NOMO-1 (cell line): ENCODE measurements at regions not wholly inside any gene's neighbourhood (a gene's known extent, or its start where the extent isn't known, plus 50 kb on each side); places are given as distances from the start of the nearest gene placed in this dataset.
"Not testable (repeated sequence)": the region's sequence is repeated elsewhere in the genome, so short reads cannot be mapped to it uniquely, and the experiment has no call there.

Experiments
- DNase-seq, 2 experiments: peaks; one replicate each; lab custom pipeline; 2025; ENCODE audit not compliant: unreplicated experiment in 2 of 2; lab: John Stamatoyannopoulos, UW

DNA sequence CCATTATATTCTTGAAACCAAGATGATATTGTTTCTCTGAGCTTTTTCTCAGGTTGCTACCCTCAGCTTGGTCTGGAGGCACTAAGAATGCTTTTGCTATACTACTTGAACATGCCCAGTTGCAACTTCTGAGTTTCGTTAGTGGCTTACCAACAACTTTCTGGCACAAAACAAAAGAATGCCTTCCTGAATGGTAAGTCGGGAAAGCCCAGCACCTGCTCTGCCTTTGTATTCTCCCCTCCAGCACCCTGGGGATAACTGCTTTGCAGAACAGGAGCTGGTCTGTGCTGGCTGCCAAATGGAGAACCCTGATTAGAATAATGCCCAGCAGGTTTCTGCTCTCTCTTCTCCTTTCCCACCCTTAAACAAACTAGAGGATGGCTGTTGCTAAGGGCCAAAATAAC, 149.3 kb downstream of the TGFB2 start:
- no peak for DNase-seq

- no peak for DNase-seq
Measured at GRCh38 chr1:218495931-218496330, 150.8 kb downstream of the TGFB2 start.

GRCh38 chr1:218496561-218496960, 151.4 kb downstream of the TGFB2 start:
- no peak for DNase-seq

GRCh38 chr1:218498056-218498938, 153.2 kb downstream of the TGFB2 start:
- no peak for DNase-seq

DNA sequence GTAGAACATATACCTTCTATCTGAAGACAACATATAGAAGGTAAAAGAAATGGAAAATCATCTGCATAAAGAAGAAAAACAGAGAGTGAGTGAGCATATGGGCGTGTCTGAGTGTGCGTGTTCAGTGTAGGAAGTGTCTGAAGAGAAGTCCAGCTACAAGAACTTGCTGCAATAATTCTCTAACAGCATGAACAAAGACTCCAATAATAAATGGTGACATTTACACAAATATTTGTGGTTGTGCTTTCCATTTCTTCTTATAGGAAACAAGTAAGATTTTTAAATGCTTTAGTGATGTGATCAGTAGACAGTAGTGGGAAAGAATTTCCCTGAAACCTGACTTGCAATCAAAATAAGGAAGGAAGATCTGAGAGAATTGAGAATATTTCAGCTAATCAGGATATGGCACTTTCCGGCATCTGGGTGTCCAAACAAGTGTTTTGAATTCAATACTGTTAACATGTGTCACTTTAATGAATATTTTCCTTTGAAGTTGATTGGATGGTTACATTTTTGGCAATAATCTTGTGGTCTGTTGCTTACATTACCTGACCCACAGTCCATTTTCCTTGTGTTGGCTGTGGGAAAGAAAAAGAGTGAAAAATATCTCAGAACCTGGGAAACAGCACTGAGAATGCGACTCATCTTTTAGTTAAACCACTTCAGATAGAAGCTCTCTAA, 154.0 kb downstream of the TGFB2 start:
- peak in 1 of 2 experiments; percentile 53 for DNase-seq

- no peak for DNase-seq
Measured at GRCh38 chr1:218499911-218500310, 154.8 kb downstream of the TGFB2 start.

- no peak for DNase-seq
Measured at GRCh38 chr1:218501161-218501560, 156.0 kb downstream of the TGFB2 start.

DNA sequence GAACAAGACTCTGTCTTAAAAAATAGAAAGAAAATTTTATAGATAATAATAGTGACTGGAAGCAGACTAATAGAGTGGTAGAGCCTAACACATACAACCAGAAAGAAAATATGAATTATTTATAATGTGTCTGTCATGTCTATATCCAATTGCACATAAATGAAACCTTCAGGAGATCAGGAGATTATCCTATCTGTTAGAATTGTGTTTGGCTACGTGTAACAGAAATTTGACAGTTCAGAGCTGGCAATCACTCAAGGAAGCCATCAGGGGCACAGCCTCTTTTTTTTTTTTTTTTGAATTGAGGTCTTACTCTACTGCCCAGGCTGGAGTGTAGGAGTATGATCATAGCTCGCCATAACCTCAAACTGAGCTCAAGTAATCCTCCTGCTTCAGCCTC, 157.2 kb downstream of the TGFB2 start:
- DNase-seq: no peak

GRCh38 chr1:218503102-218503501, 158.0 kb downstream of the TGFB2 start:
- no peak for DNase-seq

GRCh38 chr1:218507355-218508002, 162.3 kb downstream of the TGFB2 start:
- no peak for DNase-seq

DNA sequence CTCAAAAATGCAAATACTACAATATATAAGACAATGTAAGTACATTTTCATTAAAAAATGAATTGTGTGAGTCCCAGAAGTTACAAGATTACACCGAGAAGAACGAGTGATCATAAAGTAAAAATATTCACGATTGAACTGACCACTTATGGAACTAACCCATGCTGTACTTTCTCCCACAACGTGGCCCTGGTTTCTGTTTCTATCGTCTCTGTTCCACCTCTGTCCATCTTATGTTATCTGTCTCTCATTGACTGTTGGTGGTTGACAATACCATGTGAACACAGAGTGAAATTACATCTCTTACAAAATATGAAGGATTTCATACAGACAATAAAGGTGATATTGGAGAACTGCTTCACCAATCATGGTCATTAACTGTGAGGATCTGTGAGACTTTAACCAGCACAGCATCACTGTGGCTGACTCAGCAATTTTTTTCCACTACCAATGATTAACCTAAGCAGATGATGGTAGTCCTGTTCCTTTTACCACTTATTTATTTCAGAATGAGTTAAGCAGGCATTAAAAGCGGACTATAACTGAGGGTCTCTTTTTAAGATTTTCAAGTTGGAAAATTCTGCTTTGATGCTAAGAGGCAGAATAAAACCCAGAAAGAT, 165.1 kb downstream of the TGFB2 start:
- DNase-seq: no peak

- DNase-seq: no peak
Measured at GRCh38 chr1:218513328-218513727, 168.2 kb downstream of the TGFB2 start.

DNA sequence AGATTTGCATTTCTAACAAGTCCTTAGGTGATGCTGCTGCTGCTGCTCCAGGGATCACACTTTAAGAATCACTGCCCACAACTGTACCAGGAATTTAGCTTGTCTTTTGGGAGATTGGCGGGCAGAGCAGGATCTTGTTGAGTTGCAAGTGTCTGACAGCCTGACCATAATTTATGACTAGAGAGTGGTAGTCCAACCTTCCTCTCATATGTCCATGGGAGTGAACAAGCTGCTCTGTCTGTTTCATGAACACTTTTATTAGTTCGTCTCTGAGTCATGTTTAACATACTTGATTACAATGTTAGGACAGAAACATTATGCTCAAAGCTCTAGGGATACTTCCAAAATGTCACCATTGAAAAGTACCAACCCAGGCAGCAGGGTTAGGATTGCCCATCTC, 169.6 kb downstream of the TGFB2 start:
- no peak for DNase-seq

- no peak for DNase-seq
Measured at GRCh38 chr1:218516526-218516925, 171.4 kb downstream of the TGFB2 start.

DNA sequence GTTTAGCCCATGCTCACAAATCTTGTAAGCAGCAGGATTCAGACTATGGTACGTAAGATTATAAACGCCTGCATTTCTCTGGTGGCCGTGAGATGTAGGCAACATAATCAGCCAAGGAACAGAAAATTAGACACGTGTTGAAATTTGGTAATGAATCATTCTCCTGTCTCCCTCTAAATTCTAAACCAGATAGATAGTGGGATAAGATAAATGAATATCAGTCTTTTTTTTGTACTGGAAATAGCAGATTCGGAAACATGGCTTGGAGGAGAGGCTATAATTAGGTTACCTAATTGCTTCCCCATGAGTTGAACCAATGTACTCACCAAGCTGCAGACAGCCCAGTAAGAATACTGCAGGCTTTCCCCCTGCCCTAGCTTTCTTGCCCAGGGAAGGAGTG, 172.3 kb downstream of the TGFB2 start:
- peak in 1 of 2 experiments; percentile 7 for DNase-seq

GRCh38 chr1:218518216-218518740, 173.1 kb downstream of the TGFB2 start:
- DNase-seq: no peak

- not testable (repeated sequence) for DNase-seq
Measured at GRCh38 chr1:218520646-218521045, 175.5 kb downstream of the TGFB2 start.

GRCh38 chr1:218521414-218522169, 176.5 kb downstream of the TGFB2 start:
- peak in 1 of 2 experiments; percentile 14 for DNase-seq

DNA sequence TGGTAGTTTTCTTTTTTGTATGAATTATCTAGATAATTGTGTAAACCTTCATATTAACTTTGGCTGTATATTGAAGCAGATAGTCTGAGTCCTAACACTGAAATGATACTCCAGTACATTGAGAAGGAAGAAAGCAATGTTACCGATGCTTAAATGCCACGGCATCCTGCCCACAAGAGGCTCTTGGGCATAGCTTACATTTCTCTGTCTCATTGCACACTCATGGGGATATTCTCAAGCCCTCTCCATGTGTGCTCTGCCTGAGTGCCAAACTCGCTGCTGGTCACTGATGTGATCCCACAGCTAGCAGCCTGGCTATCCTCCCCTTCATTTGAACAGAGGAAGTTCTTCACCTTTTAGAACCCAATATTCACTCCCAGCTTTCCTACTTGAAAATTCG, 179.4 kb downstream of the TGFB2 start:
- DNase-seq: no peak

GRCh38 chr1:218525031-218525430, 179.9 kb downstream of the TGFB2 start:
- DNase-seq: peak in 1 of 2 experiments; percentile 16
